Embryonic facial prominence (tissue), 1 donor: ENCODE measurements at regions not wholly inside any gene's neighbourhood (a gene's known extent, or its start where the extent isn't known, plus 50 kb on each side); places are given as distances from the start of the nearest gene placed in this dataset.

Source experiments
- DNase-seq: peaks from one replicate; pipeline ENCODE4 v3.0.0-alpha.2; 2016; ENCODE audit errors: extremely low spot score

DNA sequence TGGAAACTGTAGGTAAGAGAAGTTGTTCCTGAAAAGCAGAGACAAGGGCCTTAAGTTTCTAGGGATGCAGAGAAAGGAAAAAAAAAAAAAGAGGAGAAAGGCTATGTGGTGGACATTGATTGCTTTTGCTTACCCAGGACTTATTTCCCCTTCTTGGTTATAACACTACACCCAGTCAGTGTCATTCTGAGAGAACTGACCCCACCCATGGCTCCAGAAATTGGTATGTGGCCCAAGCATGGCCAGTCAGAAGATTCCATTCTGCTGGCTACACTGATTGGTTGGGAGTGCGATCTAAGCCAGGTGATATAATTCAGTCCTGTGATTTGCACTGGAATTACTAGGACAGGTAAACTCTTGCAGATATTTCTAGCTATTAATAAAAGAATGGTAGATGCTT lies 62.2 kb upstream of the EXOC4 start:
- DNase-seq, result no peak

DNA sequence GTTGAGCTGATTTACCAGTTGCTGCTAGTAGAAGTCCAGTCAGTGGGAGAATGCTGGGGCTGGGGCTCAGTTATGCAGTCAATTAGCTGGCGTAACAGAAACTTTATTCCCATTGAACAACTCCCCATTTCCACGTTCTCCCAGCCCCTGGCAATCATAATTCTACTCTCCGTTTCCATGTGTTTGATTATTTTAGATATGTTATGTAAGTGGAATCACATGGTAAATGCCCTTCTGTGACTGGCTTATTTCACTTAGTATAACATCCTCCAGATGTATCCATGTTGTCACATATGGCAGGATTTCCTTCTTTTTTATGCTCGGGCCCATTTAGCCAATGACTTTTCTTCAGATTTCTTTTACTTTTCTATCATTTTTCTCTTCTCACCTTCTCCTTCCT lies 61.1 kb upstream of the EXOC4 start:
- peak; percentile 13 for DNase-seq

DNA sequence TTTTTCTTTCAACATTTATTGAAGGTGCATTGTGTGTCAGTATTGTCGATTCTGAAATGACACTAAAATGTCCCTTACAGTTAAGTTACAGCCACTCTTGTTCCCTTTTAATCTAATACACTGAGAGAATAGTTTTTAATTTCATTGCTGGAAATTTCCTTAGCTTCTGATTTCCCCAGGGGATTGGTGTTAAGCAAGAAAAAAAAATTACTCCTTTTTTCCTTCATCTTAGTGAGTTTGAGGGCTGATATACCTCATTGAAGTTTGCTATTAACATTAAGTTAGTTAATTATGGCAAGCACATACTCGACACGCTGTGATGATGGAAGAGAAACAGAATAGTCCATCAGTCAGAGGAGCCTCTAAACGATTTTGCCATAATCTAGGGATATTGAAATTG lies 57.0 kb upstream of the EXOC4 start:
- DNase-seq, result no peak

DNA sequence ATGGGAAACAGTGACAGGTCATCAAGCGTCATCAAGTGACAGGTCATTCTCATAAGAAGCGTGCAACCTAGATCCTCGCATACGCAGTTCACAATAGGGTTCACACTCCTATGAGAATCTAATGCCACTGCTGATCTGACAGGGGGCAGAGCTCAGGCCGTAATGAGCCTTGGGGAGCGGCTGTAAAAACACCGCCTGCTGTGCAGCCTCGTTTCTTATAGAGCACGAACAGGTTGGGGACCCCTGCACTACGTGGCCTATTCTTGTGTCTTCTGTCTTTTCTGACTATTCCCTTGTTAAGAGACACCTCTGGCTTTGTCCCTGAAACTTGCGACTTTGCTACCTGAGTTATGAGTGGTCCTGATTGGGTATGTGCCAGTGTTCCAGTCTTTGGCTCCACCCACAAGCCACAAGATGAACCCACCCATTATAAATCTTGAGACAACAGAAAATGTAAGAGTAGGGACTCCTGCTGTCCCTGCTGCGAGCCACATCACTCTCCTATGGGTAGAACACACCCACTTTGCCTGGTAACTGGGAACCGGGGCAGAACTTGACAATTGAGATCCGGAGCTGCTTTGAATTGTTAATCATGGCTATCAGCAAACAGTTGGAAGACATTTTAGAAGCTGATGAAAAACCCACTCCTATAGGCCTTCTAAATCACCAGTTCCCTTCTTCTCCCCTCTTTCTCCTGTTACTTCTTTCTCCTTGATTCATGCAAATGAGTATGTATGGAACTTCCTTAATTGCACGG lies 55.8 kb upstream of the EXOC4 start:
- DNase-seq, result no peak

DNA sequence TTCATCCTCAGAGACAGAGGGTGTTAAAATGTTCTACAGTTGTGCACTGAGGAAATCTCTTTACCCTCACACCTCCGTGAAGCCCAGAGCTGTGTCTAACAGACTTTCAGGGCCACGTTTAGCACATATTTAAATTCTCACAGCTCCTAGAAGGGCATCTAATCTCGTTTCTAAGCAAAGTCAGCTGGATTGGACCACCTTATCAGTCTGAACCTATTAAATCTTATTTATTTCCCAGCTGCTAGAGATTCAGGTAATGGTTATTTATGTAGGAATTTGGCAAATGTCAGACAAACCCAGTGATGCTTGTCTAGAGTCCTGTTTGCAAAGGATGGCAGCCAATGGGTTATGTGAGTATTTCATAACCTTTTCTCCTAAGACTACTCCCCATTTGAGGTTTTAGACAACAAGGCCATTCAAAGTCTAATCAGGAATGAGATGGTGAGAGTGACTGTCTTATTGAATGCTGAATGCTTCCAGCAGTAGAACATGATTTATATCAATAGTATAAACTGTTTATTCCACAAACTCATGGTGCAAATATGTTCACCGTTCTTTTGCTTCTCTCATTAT lies 54.8 kb upstream of the EXOC4 start:
- DNase-seq, result no peak

DNA sequence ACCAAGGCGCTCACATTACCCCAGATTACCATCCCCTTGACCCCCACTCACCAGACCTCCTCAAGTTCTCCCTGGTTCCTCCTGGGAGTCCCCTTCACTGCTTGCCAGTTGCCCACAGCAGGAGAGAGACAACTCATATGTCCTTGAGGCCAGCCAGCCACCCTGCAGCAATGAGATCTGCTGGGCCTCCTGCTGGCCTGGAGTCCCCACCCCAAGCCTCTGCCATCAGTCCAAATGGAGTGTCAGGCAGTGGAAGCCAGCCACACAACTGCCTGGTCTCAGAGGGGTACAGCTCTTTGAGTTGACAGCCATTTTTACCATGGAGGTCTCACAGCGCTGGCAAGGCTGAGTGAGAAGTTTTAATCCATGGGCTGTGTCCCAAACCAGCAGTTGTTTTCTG lies 53.0 kb upstream of the EXOC4 start:
- no peak for DNase-seq

DNA sequence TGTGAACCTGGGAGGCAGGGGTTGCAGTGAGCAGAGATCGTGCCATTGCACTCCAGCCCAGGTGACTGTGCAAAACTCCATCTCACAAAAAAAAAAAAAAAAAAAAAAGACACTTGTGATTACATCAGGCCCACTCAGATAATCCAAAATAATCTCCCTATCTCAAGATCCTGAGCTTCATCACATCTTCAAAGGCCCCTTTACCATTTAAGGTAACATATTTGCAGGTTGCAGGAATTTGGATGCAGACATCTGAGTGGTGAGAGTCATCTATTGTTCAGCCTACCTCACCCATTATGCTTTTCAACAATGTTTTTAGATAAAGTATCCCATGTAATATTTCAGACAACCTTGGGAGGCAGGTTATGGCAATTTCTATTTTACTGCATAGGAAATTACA lies 51.4 kb upstream of the EXOC4 start:
- no peak for DNase-seq

DNA sequence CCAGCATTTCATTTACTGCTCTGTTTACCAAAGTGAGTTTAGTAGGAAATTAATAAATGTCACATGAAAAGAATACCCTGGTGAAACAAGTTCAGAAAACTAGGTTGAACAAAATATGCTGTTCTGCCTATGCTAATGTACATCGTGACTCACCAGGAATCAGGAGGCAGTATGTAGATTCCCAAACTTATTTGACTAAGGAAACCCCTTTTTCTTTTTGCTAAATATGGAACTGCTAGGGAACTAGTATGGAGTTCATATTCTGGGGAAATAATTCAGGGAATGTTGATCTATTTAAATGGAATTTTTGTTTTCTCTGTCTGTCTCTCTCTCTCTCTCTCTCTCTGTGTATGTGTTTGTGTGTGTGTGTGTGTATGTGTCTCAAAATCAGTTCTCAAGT lies 49.9 kb upstream of the EXOC4 start:
- DNase-seq, result no peak
